IMR-90 (cell line): ENCODE measurements at regions not wholly inside any gene's neighbourhood (a gene's known extent, or its start where the extent isn't known, plus 50 kb on each side); places are given as distances from the start of the nearest gene placed in this dataset.

ENCODE experiments used
- BHLHE40 ChIP-seq: fragments of 150-350 bp; IDR thresholded peaks from 2 replicates; pipeline ENCODE4 v1.6.1; 2016; ENCODE audit warnings: mild to moderate bottlenecking, low read depth, low read length
- CEBPB ChIP-seq: IDR thresholded peaks from 2 replicates; pipeline ENCODE4 v1.6.1; 2012; ENCODE audit warnings: low read depth, low read length, improper control_type of control experiment
- CHD1 ChIP-seq: IDR thresholded peaks from 2 replicates; pipeline ENCODE4 v1.6.1; 2012; ENCODE audit warnings: low read depth, low read length, improper control_type of control experiment
- MAFK ChIP-seq: IDR thresholded peaks from 2 replicates; pipeline ENCODE4 v1.6.1; 2012; ENCODE audit warnings: low read depth, low read length, improper control_type of control experiment
- MAZ ChIP-seq: IDR thresholded peaks from 2 replicates; pipeline ENCODE4 v1.6.1; 2012; ENCODE audit warnings: low read depth, mild to moderate bottlenecking, low read length, improper control_type of control experiment, moderate library complexity, borderline replicate concordance
- POLR2A ChIP-seq: IDR thresholded peaks from 2 replicates; pipeline ENCODE4 v1.6.1; 2012; ENCODE audit warnings: mild to moderate bottlenecking, low read depth, low read length
- RAD21 ChIP-seq: IDR thresholded peaks from 2 replicates; pipeline ENCODE4 v1.6.1; 2012; ENCODE audit warnings: low read length, improper control_type of control experiment
- RCOR1 ChIP-seq: IDR thresholded peaks from 2 replicates; pipeline ENCODE4 v1.6.1; 2012; ENCODE audit warnings: mild to moderate bottlenecking, low read length, improper control_type of control experiment; ENCODE audit not compliant: insufficient replicate concordance
- RFX5 ChIP-seq: IDR thresholded peaks from 2 replicates; pipeline ENCODE4 v1.8.0; 2012; ENCODE audit warnings: low read depth, mild to moderate bottlenecking, low read length, moderate library complexity
- SMC3 ChIP-seq: fragments of 150-350 bp; IDR thresholded peaks from 2 replicates; pipeline ENCODE4 v1.6.1; 2016; ENCODE audit warnings: low read depth, mild to moderate bottlenecking, antibody characterized with exemption, low read length, moderate library complexity
- TF ChIP-seq, protein P1 (sequence below): conservative IDR thresholded peaks from 2 replicates; pipeline ENCODE4 v1.5.1; 2012; ENCODE audit warnings: mild to moderate bottlenecking, low read depth, low read length, improper control_type of control experiment
- TF ChIP-seq, protein P2 (sequence below): fragments of 150-350 bp; IDR thresholded peaks from 2 replicates; pipeline ENCODE4 v1.6.1; 2017; ENCODE audit warnings: mild to moderate bottlenecking, antibody characterized with exemption, low read length, low read depth
- TF ChIP-seq, protein P3 (sequence below): fragments of 150-350 bp; IDR thresholded peaks from 2 replicates; pipeline ENCODE4 v1.6.1; 2016; ENCODE audit warnings: low read depth, mild to moderate bottlenecking, low read length, moderate library complexity, borderline replicate concordance

DNA sequence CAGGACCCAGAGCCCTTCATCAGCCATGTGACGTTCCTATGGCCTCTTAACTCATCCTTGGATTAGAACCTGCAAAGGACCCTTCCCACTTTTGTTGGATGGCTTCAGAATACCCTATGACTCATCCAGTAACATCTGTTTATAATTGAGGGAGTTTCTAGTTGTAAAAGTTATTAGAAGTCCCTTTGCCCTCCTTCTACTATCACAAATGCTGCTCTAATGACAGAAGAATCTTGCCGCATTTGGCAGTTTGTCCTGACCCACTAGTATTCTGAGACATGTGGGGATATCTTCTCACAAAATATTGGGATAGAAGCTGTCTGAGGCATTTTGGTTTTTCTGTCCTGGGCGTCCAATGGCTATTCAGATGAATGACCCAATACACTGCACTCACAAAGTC, 251.8 kb upstream of the TMEM72 start:
- TF ChIP-seq SMC3, result no peak
- TF ChIP-seq, protein P1, sequence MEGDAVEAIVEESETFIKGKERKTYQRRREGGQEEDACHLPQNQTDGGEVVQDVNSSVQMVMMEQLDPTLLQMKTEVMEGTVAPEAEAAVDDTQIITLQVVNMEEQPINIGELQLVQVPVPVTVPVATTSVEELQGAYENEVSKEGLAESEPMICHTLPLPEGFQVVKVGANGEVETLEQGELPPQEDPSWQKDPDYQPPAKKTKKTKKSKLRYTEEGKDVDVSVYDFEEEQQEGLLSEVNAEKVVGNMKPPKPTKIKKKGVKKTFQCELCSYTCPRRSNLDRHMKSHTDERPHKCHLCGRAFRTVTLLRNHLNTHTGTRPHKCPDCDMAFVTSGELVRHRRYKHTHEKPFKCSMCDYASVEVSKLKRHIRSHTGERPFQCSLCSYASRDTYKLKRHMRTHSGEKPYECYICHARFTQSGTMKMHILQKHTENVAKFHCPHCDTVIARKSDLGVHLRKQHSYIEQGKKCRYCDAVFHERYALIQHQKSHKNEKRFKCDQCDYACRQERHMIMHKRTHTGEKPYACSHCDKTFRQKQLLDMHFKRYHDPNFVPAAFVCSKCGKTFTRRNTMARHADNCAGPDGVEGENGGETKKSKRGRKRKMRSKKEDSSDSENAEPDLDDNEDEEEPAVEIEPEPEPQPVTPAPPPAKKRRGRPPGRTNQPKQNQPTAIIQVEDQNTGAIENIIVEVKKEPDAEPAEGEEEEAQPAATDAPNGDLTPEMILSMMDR, result no peak
- TF ChIP-seq RAD21, result no peak
- TF ChIP-seq, protein P2, sequence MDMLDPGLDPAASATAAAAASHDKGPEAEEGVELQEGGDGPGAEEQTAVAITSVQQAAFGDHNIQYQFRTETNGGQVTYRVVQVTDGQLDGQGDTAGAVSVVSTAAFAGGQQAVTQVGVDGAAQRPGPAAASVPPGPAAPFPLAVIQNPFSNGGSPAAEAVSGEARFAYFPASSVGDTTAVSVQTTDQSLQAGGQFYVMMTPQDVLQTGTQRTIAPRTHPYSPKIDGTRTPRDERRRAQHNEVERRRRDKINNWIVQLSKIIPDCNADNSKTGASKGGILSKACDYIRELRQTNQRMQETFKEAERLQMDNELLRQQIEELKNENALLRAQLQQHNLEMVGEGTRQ, result no peak
- TF ChIP-seq MAFK, result no peak
- no peak for TF ChIP-seq RFX5
- no peak for TF ChIP-seq POLR2A
- TF ChIP-seq MAZ, result no peak
- TF ChIP-seq BHLHE40, result no peak
- no peak for TF ChIP-seq CEBPB
- TF ChIP-seq, protein P3, sequence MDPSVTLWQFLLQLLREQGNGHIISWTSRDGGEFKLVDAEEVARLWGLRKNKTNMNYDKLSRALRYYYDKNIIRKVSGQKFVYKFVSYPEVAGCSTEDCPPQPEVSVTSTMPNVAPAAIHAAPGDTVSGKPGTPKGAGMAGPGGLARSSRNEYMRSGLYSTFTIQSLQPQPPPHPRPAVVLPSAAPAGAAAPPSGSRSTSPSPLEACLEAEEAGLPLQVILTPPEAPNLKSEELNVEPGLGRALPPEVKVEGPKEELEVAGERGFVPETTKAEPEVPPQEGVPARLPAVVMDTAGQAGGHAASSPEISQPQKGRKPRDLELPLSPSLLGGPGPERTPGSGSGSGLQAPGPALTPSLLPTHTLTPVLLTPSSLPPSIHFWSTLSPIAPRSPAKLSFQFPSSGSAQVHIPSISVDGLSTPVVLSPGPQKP, result no peak
- no peak for TF ChIP-seq RCOR1
- TF ChIP-seq CHD1, result no peak
